Right lobe of liver (tissue), 6 donors: ENCODE measurements at regions not wholly inside any gene's neighbourhood (a gene's known extent, or its start where the extent isn't known, plus 50 kb on each side); places are given as distances from the start of the nearest gene placed in this dataset.

Experiments used
- ATAC-seq, 4 donors: fragments of 200-7000 bp; cut with Tn5 transposase; one replicate each; pipeline ENCODE4 v1.9.1; 2020; ENCODE audit warnings: mild to moderate bottlenecking in 4 of 4, moderate library complexity in 4 of 4
- DNase-seq, 3 donors: peaks; one replicate each; pipeline ENCODE4 v3.0.0-alpha.2; 2020
- H3K27ac ChIP-seq, 3 donors: fragments of 200-600 bp; one replicate each; pipeline ENCODE4 v1.8.0; 2022
- H3K27me3 ChIP-seq, 2 donors: fragments of 200-600 bp; one replicate each; pipeline ENCODE4 v1.8.0; 2022
- H3K36me3 ChIP-seq, 4 donors: fragments of 200-600 bp; sonication (generic) in 1 of 4; one replicate each; pipeline versions ENCODE4 v1.5.1 to v1.8.0; 2017 to 2022; ENCODE audit warnings: control low read depth in 1 of 4
- H3K4me1 ChIP-seq, 4 donors: fragments of 200-600 bp; sonication (generic) in 1 of 4; one replicate each; pipeline versions ENCODE4 v1.5.1 to v1.8.0; 2017 to 2022; ENCODE audit warnings: control low read depth in 1 of 4
- H3K4me3 ChIP-seq, 3 donors: fragments of 200-600 bp; one replicate each; pipeline ENCODE4 v1.8.0; 2022
- H3K9me3 ChIP-seq, 4 donors: fragments of 200-600 bp; sonication (generic) in 1 of 4; one replicate each; pipeline versions ENCODE4 v1.5.1 to v1.8.0; 2017 to 2022; ENCODE audit warnings: control low read depth in 1 of 4
- CTCF ChIP-seq, 4 donors: fragments of 200-600 bp in 3 of 4; fragments of 450-650 bp in 1 of 4; IDR thresholded peaks; one replicate each; pipeline versions ENCODE4 v1.5.1 to v1.8.0; 2016 to 2022; ENCODE audit warnings: antibody characterized with exemption in 4 of 4, mild to moderate bottlenecking in 2 of 4
- POLR2A ChIP-seq: fragments of 450-650 bp; IDR thresholded peaks from one replicate; pipeline ENCODE4 v1.6.1; 2017; ENCODE audit warnings: antibody characterized with exemption, mild to moderate bottlenecking
- WGBS: methylation state at CpG from one replicate; pipeline ENCODE4 v1.1.6; 2018; ENCODE audit warnings: low coverage, low lambda C conversion rate; ENCODE audit not compliant: insufficient coverage; ENCODE audit errors: missing lambda C conversion rate; 5-methylcytosine and 5-hydroxymethylcytosine counted together
- intact Hi-C, 2 donors: fragments of 100-400 bp; cut with DNase I; formaldehyde crosslinking; loops; one replicate each; pipeline versions ENCODE4 v1.11.2 to v1.14.1; 2022
- donor health status: DM: no; HTN: yes; CAD: no.
- donor health status: DM: no; HTN: no; CAD: no.
- donor health status: DM: no; HTN: no; CAD: no.
- donor health status: DM: no; HTN: yes; CAD: no.
- donor health status: DM: no; HTN: yes; CAD: no.

- TF ChIP-seq CTCF (IDR thresholded peaks at IDR 0.05) (no peak), POLR2A (no peak)
- Histone ChIP-seq H3K27ac (no peak overlapping the region), H3K27me3 (no peaks in the 10 kb centered on the region), H3K9me3 (no peaks in the 10 kb centered on the region), H3K4me3 (no peak overlapping the region), H3K4me1 (no peaks in the 10 kb centered on the region), H3K36me3 (no peaks in the 10 kb centered on the region)
- 59% methylated on average over 3 of the region's 3 CpGs for WGBS
- ATAC-seq: no peak
- intact Hi-C loops: no loop called here
- DNase-seq: no peak
These were observed 382.0 kb downstream of the GXYLT1 start for GRCh38 chr12:41762691-41763090.

GRCh38 chr12:41745593-41745992, 399.1 kb downstream of the GXYLT1 start:
- no peak overlapping the region for H3K4me3 ChIP-seq
- intact Hi-C loops: no loop called here
- no peak overlapping the region for H3K27ac ChIP-seq
- no peaks in the 10 kb centered on the region for H3K9me3 ChIP-seq
- H3K36me3 ChIP-seq: no peaks in the 10 kb centered on the region
- WGBS: 72% methylated on average over 3 of the region's 3 CpGs
- H3K27me3 ChIP-seq: no peaks in the 10 kb centered on the region
- TF ChIP-seq CTCF (IDR thresholded peaks at IDR 0.05) (no peak), POLR2A (no peak)
- no peak for ATAC-seq
- no peaks in the 10 kb centered on the region for H3K4me1 ChIP-seq
- DNase-seq: no peak

GRCh38 chr12:41743835-41744234, 400.8 kb downstream of the GXYLT1 start:
- H3K4me3 ChIP-seq: no peak overlapping the region
- DNase-seq: no peak
- no peaks in the 10 kb centered on the region for H3K4me1 ChIP-seq
- TF ChIP-seq POLR2A (no peak), CTCF (IDR thresholded peaks at IDR 0.05) (no peak)
- no peaks in the 10 kb centered on the region for H3K36me3 ChIP-seq
- H3K9me3 ChIP-seq: no peaks in the 10 kb centered on the region
- H3K27me3 ChIP-seq: no peaks in the 10 kb centered on the region
- H3K27ac ChIP-seq: no peak overlapping the region
- no peak for ATAC-seq
- intact Hi-C loops: no loop called here
- WGBS: 63% methylated on average over 4 of the region's 4 CpGs

- H3K36me3 ChIP-seq: no peaks in the 10 kb centered on the region
- no peaks in the 10 kb centered on the region for H3K27me3 ChIP-seq
- H3K4me3 ChIP-seq: no peak overlapping the region
- TF ChIP-seq CTCF (IDR thresholded peaks at IDR 0.05) (no peak), POLR2A (no peak)
- no peaks in the 10 kb centered on the region for H3K9me3 ChIP-seq
- WGBS: 45% methylated on average over 2 of the region's 3 CpGs
- DNase-seq (no peak), ATAC-seq (no peak)
- no peak overlapping the region for H3K27ac ChIP-seq
- no peaks in the 10 kb centered on the region for H3K4me1 ChIP-seq
- intact Hi-C loops: no loop called here
These were observed 405.6 kb downstream of the GXYLT1 start for GRCh38 chr12:41739066-41739465.

GRCh38 chr12:41737423-41737822, 407.3 kb downstream of the GXYLT1 start:
- ATAC-seq (no peak), DNase-seq (no peak)
- no peak for TF ChIP-seq POLR2A
- TF ChIP-seq CTCF (IDR thresholded peaks at IDR 0.05): no peak
- H3K4me3 ChIP-seq: no peak overlapping the region
- 52% methylated on average over 3 of the region's 3 CpGs for WGBS
- no peaks in the 10 kb centered on the region for H3K36me3 ChIP-seq
- H3K9me3 ChIP-seq: no peaks in the 10 kb centered on the region
- no peaks in the 10 kb centered on the region for H3K27me3 ChIP-seq
- no peak overlapping the region for H3K27ac ChIP-seq
- intact Hi-C loops: no loop called here
- no peaks in the 10 kb centered on the region for H3K4me1 ChIP-seq
